HuH-7 (cell line): ENCODE measurements at regions not wholly inside any gene's neighbourhood (a gene's known extent, or its start where the extent isn't known, plus 50 kb on each side); places are given as distances from the start of the nearest gene placed in this dataset.
"Not testable (repeated sequence)": the region's sequence is repeated elsewhere in the genome, so short reads cannot be mapped to it uniquely, and the experiment has no call there.

ENCODE experiments used
- DNase-seq: peaks from one replicate; pipeline ENCODE4 v3.0.0; 2011; ENCODE audit warnings: low spot score

- DNase-seq: no peak
Measured at GRCh38 chr2:146602383-146602782, 1242.4 kb upstream of the ACVR2A start.

- no peak for DNase-seq
Measured at GRCh38 chr2:146598791-146599190, 1246.0 kb upstream of the ACVR2A start.

DNA sequence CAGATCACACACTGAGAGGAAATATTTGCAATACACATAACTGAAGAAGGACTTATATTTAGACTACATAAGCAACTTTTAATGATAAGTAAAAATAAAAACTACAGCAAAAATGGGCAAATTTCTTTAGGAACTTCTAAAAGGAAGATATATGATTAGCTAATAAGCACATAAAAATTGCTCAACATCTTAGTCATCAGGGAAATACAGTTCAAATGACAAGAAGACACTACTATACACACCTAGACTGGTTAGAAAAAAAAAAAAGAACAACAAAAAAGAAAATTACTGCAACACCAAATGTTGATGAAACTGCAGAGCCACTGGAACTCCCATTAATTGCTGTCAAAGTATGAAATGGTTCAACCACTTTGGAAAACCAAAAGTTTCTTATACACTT, 1247.5 kb upstream of the ACVR2A start:
- no peak for DNase-seq

DNA sequence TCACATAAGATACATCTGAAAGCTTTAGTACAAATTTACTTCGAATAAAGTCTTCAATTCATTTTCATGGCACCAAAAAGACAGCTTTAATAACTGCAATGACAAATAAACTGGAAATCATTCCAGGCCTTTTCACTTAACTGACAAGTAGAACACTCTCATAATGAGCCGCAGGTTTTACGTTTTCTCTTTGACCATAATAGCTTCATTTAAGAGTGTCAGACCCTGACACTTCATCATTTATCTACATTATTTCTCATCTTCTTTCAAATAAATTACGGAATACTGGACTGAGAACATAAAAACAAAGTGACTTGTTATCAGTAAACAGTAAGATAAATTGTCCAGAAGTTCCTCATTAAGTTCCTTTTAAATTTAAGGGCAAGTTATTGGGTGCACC, 1252.9 kb upstream of the ACVR2A start:
- no peak for DNase-seq

DNA sequence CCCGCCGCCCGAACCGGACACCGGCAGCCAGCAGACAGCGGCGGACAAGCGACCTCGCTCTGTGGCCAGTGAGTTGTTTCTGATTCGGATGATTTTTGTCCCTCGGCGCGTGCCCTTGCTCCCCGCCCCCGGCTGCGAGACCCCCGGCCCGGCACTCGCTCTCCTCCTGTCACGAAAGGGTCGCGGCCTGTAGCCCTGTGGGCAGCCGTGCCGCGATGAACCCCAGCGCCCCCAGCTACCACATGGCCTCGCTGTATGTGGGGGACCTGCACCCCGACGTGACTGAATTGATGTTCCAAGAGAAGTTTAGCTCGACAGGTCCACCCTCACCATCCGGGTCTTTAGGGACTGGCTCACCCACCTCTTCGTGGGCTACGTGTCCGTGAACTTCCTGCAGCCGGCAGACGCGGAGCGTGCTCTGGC, 1257.5 kb upstream of the ACVR2A start:
- no peak for DNase-seq

- no peak for DNase-seq
Measured at GRCh38 chr2:146584316-146584715, 1260.5 kb upstream of the ACVR2A start.

- DNase-seq: peak; percentile 18
Measured at GRCh38 chr2:146579147-146579930, 1265.5 kb upstream of the ACVR2A start.

- no peak for DNase-seq
Measured at GRCh38 chr2:146576339-146577111, 1268.3 kb upstream of the ACVR2A start.

DNA sequence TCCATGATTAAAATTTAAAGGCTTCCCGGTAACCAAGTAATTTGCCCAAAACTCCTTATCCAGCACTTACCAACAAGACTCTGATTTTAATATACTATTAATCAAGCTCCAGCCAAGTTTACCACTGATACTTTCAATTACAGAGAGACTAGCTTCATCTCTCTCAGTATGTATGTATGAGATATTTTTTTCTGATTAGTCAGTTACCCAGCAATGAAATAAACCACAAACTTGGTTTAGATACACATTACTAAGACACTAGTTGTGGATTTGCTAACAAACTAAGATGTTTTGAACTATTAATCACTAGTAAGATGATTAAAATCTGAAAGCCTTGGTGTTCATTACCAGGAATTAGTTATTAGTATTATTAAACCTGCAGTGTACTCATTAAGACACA, 1272.2 kb upstream of the ACVR2A start:
- DNase-seq: no peak

- no peak for DNase-seq
Measured at GRCh38 chr2:146561996-146562395, 1282.8 kb upstream of the ACVR2A start.

DNA sequence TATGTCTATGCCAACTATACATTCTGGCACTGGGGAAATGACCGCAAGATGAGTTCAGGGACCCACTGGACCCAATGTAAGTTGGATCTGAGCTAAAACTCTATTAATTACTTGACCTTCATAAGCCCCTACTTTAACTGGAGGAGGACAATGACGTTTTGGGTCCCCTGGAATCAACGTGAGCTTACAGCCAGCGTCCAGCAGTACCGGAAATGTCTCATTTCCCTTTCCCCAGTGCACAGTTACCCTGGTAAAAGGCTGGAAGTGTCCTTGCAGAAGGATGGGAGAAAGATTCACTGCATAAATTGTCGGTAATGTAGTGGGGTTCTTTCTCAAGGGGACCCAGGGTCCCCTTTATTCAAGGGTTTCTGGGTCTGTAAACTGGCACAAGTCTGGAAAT, 1297.6 kb upstream of the ACVR2A start:
- no peak for DNase-seq

DNA sequence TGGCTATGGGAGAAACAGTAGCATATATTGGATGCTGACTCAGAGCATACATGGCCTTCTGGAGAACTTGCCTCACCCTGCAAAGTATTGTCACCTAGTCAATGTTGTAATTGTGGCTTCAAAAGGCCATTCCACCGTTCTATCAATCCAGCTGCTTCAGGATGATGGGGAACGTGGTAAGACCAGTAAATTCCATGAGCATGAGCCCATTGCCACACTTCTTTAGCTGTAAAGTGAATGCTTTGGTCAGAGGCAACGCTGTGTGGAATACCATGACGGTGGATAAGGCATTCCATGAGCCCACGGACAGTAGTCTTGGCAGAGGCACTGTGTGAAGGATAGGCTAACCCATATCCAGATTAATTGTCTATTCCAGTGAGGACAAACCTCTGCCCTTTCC, 1300.1 kb upstream of the ACVR2A start:
- no peak for DNase-seq

DNA sequence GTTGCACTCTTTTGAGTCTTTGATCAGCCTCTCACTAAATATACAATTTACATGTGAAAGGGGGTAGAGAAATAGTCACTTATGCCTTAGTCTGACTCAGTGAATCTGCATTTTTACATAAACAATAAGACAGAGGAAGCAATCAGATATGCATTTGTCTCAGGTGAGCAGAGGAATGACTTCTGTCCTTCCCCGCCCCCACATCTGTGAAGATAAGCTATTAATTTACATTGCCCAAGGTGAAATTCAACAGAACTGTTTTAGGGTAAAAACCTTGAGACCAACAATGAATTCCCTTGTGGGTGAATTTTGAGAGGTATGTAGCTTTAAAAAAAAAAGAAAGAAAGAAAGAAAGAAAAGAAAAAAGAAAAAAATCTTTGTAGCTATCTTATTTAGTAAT, 1302.9 kb upstream of the ACVR2A start:
- no peak for DNase-seq

DNA sequence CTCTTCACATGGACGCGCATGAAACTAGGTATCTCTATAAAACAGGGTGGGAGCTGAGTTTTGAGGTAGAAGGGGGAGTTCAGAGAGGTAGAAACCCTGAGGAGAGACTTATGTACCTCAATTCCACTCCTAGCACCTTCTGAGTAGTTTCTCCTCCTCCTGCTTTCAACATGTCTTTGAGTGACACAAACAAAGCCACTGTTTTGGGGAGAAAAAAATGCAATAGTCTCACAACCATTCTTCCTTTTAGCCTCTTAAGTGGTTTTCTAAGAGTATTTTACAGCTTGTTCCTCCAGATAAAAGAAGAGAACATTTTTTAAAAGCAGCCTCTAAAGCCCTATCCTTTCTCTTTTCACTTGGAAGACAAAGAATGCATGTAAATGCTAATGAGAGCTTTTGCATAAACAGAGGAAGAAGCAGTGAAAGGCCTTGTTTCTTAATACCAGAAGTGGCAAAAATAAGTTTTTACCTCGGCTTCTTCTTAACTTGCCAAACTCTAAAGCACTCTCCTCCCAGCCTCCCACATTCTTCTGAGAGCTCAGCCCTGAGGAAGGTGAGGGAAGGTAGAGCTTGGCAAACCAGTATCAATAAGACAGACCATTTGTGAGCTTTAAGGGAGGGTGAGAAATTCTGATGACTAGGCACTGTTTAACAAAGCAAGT, 1304.4 kb upstream of the ACVR2A start:
- no peak for DNase-seq

GRCh38 chr2:146539739-146540138, 1305.1 kb upstream of the ACVR2A start:
- DNase-seq: not testable (repeated sequence)

DNA sequence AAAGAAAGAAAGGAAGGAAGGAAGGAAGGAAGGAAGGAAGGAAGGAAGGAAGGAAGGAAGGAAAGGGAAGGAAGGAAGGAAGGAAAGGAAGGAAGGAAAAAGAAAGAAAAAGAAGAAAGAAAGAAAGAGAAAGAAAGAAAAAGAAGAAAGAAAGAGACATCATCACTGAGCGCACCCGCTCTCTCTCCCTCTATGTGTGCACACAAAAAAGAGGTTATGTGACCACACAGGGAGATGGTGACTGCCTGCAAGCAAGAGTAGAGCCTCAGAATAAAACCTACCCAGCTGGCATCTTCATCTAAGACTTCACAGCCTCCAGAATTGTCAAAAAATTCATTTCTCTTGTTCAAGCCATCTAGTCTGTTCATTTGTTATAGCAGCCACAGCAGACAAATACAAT, 1307.4 kb upstream of the ACVR2A start:
- no peak for DNase-seq

DNA sequence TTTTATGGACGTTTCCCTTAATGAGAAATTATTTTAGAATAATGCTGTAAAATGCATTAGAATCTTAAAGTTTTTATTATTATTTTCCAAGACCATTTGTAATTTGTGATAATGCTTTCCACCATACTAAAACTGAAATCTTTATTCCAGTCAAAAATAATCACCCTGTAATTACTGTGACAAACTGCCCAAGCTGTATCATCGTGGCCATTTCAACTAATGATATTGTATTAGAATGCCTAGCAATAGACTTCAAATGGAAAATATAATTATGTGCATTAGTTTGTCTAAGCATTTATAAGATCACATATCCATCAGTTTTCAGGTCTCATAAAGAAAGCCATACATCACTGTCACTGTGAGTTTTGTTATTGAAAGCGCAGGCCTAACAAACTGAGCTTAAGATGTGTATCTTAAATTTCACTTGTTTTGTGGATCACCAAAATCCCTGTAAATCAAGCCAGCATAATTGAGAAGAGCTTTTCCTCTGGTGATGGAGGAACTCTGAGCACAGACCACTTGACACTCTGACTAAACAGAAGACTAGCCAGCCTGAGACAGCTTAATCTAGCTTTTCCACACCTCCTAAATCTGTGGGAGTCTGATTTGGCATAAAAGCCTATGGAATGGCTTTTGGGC, 1312.2 kb upstream of the ACVR2A start:
- DNase-seq: no peak

- no peak for DNase-seq
Measured at GRCh38 chr2:146532009-146532408, 1312.8 kb upstream of the ACVR2A start.

GRCh38 chr2:146530886-146531285, 1313.9 kb upstream of the ACVR2A start:
- no peak for DNase-seq

- no peak for DNase-seq
Measured at GRCh38 chr2:146527166-146527565, 1317.7 kb upstream of the ACVR2A start.

GRCh38 chr2:146523196-146523595, 1321.6 kb upstream of the ACVR2A start:
- DNase-seq: no peak

- DNase-seq: no peak
Measured at GRCh38 chr2:146506851-146507250, 1338.0 kb upstream of the ACVR2A start.

DNA sequence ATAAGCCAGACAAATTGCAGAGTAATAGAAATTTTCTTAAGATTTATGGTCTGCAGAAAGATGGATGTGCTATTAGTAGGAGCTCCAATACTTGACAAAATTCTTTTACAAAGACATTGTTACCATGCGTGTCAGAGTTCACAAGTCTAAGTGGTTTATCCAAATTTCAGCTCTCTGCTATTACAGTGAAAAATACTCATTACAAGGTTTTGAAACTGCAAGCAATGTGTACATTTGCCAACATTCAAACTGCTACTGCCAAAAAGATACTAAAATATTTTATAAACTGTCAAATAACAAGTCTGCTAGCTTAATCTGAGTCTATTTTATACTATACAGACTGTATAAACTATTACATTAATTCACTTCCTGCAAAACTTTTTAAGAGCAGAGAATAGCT, 1341.5 kb upstream of the ACVR2A start:
- no peak for DNase-seq
